Mesothelial cell of epicardium (in vitro differentiated cells): ENCODE measurements at regions not wholly inside any gene's neighbourhood (a gene's known extent, or its start where the extent isn't known, plus 50 kb on each side); places are given as distances from the start of the nearest gene placed in this dataset.

Experiments
- DNase-seq, 2 experiments: peaks; one replicate each; pipeline ENCODE4 v3.0.0; 2021; ENCODE audit warnings: low spot score in 2 of 2; ENCODE audit not compliant: unreplicated experiment in 2 of 2
- H3K27ac Mint-ChIP-seq: 2 replicates; pipeline ENCODE4 v1.8.0; 2021; ENCODE audit warnings: mixed read lengths
- H3K27me3 Mint-ChIP-seq: 2 replicates; pipeline ENCODE4 v1.8.0; 2021; ENCODE audit warnings: low read depth, mixed read lengths
- H3K36me3 Mint-ChIP-seq: 2 replicates; pipeline ENCODE4 v1.8.0; 2021; ENCODE audit warnings: mixed read lengths
- H3K4me1 Mint-ChIP-seq: 2 replicates; pipeline ENCODE4 v1.8.0; 2021; ENCODE audit warnings: mixed read lengths
- H3K4me3 Mint-ChIP-seq: 2 replicates; pipeline ENCODE4 v1.8.0; 2021; ENCODE audit warnings: mild to moderate bottlenecking, moderate library complexity, mixed read lengths
- H3K9me3 Mint-ChIP-seq: 2 replicates; pipeline ENCODE4 v1.8.0; 2021; ENCODE audit warnings: mixed read lengths
- CTCF ChIP-seq: fragments of 200-600 bp; sonication (generic); IDR thresholded peaks from one replicate; pipeline ENCODE4 v1.5.0; 2021; ENCODE audit warnings: antibody characterized with exemption; ENCODE audit not compliant: unreplicated experiment

DNA sequence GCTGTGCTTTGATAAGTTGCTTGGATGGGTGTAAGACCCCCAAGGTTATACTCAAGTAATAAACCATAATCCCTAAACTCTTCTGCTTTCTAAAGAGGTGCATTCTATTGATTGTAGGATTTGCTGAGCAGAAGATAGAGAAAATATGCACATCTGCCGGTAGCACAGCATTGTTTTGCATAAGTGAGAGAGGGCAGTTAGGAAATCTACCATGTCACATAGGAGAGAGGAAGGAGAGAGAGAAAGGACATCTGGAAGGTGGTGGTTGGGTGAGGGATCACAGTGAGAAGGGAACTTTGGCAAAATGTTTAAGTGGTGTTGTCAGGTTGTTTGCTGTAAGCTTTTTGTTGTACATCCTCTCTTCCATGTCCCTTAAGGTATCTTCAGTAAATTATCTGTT is 73.6 kb upstream of the BDNF start:
- no peak overlapping the region for H3K4me3 Mint-ChIP-seq
- no peaks in the 10 kb centered on the region for H3K36me3 Mint-ChIP-seq
- H3K27ac Mint-ChIP-seq: no peak overlapping the region
- peaks cover 2% of the 10 kb centered on the region for H3K4me1 Mint-ChIP-seq
- no peak for TF ChIP-seq CTCF
- H3K9me3 Mint-ChIP-seq: peaks cover 3% of the 10 kb centered on the region
- DNase-seq: no peak
- H3K27me3 Mint-ChIP-seq: peaks cover 4% of the 10 kb centered on the region

- no peak for TF ChIP-seq CTCF
- no peak overlapping the region for H3K27ac Mint-ChIP-seq
- DNase-seq: no peak
- H3K9me3 Mint-ChIP-seq: peaks cover 7% of the 10 kb centered on the region
- peaks cover 2% of the 10 kb centered on the region for H3K4me1 Mint-ChIP-seq
- peaks cover 1% of the 10 kb centered on the region for H3K27me3 Mint-ChIP-seq
- no peak overlapping the region for H3K4me3 Mint-ChIP-seq
- no peaks in the 10 kb centered on the region for H3K36me3 Mint-ChIP-seq
Measured at GRCh38 chr11:27771516-27771915, 71.3 kb upstream of the BDNF start.

- Mint-ChIP-seq H3K27ac (no peak overlapping the region), H3K4me1 (peaks cover 2% of the 10 kb centered on the region), H3K36me3 (no peaks in the 10 kb centered on the region), H3K27me3 (peaks cover 3% of the 10 kb centered on the region), H3K9me3 (peaks cover 7% of the 10 kb centered on the region), H3K4me3 (no peak overlapping the region)
- TF ChIP-seq CTCF: no peak
- DNase-seq: no peak
Measured at GRCh38 chr11:27770576-27770975, 70.3 kb upstream of the BDNF start.

DNA sequence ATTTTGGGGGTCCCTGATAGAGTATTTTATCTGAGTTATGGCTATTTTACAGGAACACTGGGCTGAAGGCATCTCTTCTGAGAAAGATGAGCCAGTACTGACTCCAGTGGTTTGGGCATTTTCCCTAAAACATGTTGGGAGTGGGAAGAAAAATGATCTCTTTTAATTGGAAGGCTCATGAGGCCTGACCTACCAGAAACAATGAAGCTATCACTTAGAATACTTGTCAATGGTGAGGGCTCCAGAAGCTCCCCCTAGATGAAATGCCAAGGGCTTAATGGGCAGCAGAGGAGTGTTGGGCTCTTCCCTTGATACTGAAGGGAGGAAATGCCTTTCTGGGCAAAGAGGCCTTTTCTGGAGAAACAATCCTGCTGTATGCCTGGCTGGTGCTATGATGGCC is 63.5 kb upstream of the BDNF start:
- Mint-ChIP-seq H3K27ac (no peak overlapping the region), H3K4me1 (no peaks in the 10 kb centered on the region), H3K36me3 (no peaks in the 10 kb centered on the region), H3K4me3 (no peak overlapping the region), H3K27me3 (peaks cover 14% of the 10 kb centered on the region), H3K9me3 (peaks cover 4% of the 10 kb centered on the region)
- DNase-seq: no peak
- no peak for TF ChIP-seq CTCF

GRCh38 chr11:27761356-27761755 is 61.1 kb upstream of the BDNF start:
- Mint-ChIP-seq H3K27ac (no peak overlapping the region), H3K9me3 (no peaks in the 10 kb centered on the region), H3K36me3 (no peaks in the 10 kb centered on the region), H3K4me3 (no peak overlapping the region), H3K4me1 (no peaks in the 10 kb centered on the region), H3K27me3 (peaks cover 12% of the 10 kb centered on the region)
- no peak for TF ChIP-seq CTCF
- no peak for DNase-seq

- Mint-ChIP-seq H3K27ac (no peak overlapping the region), H3K9me3 (no peaks in the 10 kb centered on the region)
Measured at GRCh38 chr11:27757953-27758352, 57.7 kb upstream of the BDNF start.

More at GRCh38 chr11:27757953-27758352, 57.7 kb upstream of the BDNF start:
- H3K4me3 Mint-ChIP-seq: no peak overlapping the region
- no peak for DNase-seq
- H3K36me3 Mint-ChIP-seq: no peaks in the 10 kb centered on the region
- H3K27me3 Mint-ChIP-seq: peaks cover 3% of the 10 kb centered on the region
- no peak for TF ChIP-seq CTCF
- H3K4me1 Mint-ChIP-seq: no peaks in the 10 kb centered on the region
